NCI-H510A (cell line): ENCODE measurements at regions not wholly inside any gene's neighbourhood (a gene's known extent, or its start where the extent isn't known, plus 50 kb on each side); places are given as distances from the start of the nearest gene placed in this dataset.

Source experiments
- DNase-seq: peaks from one replicate; lab custom pipeline; 2025; lab: John Stamatoyannopoulos, UW

GRCh38 chr5:125011014-125011413 lies 264.6 kb upstream of the ZNF608 start:
- no peak for DNase-seq

GRCh38 chr5:125011419-125011818 lies 265.0 kb upstream of the ZNF608 start:
- DNase-seq: no peak

DNA sequence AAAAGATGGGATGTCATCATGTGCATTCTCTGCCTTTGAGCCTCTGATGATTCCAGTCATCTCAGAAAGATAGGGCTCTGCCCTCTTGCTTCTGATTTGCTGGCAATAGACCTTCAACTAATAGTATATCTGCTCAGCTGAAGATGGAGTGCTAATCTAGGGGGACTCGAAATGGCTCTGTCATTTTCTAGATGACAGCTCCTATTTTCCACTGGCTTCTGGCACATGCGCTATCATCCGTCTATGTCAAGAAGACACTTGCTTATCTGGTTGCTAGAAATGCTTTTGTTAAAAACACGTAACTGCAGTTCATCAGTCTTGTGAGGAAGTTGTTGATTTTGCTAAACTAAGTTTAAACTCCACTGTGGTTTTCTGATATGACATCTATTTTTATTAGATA lies 265.5 kb upstream of the ZNF608 start:
- no peak for DNase-seq

DNA sequence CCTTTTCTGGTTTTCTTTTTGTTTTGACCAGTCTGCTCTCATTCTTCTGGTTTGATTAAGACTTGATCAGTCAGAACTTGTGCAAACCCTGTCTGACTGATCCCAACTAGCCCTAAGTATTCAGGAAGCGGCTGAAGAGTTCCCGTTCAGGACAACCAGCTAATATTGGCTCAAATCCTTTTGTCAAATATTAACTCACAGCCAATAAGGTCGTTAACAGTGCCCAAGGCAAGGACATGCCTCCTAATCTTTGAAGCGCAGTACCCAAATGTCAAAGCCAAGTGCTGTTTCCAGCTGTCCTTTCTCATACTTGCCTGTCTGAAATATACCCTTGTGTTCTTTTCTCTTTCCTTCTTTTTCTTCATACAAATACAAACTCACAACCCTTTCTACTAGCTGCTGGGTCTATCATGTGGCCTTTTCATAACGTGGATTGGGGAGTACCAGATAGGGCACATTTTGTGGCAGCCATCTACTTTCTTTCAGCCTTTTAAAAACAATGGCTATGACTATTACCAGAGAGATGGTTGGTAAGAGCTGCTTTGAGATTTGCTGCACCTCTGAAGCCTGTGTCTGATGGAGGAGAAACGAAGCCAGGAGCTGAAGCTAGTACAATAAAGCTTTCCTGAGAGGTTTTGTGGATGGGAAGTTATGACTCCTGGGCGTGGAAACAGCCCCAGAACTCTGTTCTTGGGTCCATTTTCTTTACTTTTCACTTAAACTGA lies 266.4 kb upstream of the ZNF608 start:
- DNase-seq: no peak

- DNase-seq: no peak
Measured at GRCh38 chr5:125014202-125014601, 267.8 kb upstream of the ZNF608 start.

GRCh38 chr5:125017796-125018195 lies 271.4 kb upstream of the ZNF608 start:
- no peak for DNase-seq

DNA sequence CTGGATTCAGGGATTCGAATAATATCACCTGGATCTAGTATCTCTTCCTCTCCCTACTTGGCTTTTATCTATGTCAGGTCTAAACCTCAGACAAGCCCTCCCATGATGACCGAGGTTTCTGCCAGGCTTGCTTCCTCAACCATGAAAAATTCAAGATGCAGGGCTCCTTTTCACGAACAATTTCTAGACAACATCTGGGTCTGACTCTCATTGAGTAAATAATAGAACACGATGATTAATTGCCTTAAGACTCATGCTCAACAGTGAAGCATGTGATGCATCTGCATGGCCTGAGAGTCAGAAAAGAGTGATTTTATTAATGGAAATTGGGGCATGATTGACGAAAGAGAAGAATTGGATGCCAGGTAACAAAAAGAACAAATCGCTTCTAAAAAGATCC lies 277.2 kb upstream of the ZNF608 start:
- DNase-seq: no peak

GRCh38 chr5:125026867-125027731 lies 280.7 kb upstream of the ZNF608 start:
- peak; percentile 4 for DNase-seq

DNA sequence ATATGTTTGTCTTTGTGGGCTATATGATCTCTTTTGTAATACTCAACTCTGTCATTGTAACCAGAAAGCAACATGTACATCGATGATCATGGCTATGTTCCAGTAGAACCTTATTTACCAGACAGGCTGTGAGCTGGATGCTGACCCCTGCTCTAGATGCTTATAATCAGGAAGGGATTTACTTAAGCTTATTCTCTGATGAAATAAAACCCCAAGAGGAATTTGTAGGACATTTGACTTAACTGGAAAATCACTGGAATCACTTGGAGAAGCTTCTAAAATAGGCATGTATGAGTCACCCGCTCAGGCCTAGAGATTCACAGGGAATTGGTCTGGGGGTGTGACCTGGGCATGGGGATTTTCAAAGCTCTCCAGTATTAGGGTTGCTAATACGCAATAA lies 285.8 kb upstream of the ZNF608 start:
- no peak for DNase-seq

GRCh38 chr5:125033602-125034001 lies 287.2 kb upstream of the ZNF608 start:
- DNase-seq: no peak

GRCh38 chr5:125034331-125034730 lies 287.9 kb upstream of the ZNF608 start:
- no peak for DNase-seq

GRCh38 chr5:125036494-125036893 lies 290.1 kb upstream of the ZNF608 start:
- no peak for DNase-seq

DNA sequence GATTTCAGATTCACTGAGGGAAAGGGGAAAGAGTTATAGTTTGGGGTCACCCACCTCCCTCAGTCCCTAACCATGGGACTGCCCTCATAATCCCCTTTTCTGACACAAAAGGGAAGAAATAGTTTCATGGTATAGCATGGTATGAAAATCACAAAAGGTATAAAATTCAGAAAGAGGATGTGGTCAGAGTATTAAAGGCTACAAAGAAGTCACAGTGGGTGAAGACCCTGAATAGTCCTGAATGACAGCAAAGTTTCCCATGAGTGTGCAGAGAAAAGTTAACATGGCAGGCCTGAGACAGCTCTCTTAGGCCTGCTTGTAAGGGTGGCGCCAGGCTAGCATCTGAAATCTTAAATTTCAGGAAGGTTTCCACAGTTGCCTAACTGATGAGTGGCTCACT lies 290.6 kb upstream of the ZNF608 start:
- DNase-seq: no peak

- DNase-seq: no peak
Measured at GRCh38 chr5:125037530-125037929, 291.1 kb upstream of the ZNF608 start.

GRCh38 chr5:125038477-125038876 lies 292.0 kb upstream of the ZNF608 start:
- no peak for DNase-seq

DNA sequence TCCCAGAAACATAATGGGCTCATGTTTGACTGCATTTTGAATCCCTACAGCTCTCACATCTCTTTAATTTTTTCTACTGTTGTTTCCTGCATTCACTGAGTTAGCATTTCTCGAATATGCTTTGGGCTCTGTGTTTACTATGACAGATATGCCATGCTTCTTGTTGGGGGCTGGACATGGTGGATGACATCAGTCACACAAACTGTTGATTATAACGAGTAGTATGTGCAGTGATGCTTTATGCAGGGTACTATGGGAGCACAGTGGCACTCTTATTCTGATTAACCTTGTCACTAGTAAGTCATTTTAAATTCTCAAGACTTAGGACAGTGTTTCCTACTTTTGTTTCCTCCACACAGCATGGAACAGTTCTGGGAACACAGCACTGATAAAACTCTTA lies 295.4 kb upstream of the ZNF608 start:
- DNase-seq: no peak

- no peak for DNase-seq
Measured at GRCh38 chr5:125042261-125042890, 295.9 kb upstream of the ZNF608 start.

DNA sequence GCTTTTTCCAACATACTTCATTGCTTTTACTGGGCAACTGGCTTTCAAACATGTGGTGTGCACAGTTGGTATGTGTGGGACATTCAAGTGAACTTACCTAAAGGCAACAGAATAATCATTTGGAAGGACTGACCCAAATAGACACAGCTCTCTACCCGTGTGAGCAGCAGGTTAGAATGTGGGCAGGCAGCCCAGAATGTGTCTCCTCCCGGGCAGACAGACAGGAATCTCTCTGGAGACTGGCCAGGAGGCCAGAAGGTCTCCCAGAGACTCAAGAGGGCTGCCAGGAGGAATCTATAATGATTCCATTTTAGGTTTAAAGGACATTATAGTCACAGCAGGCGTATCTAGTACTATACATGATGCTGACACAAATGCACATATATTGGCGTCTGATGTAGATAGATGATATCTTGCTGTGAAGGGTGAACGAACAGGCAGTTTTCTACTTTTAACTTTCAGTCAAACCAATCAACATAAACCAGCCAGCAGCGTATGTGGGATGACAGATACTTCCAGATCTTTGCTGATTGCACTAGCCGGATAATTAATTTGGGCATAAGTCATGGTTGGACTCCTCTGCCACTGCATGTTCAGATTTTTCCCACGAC lies 297.4 kb upstream of the ZNF608 start:
- DNase-seq: no peak

DNA sequence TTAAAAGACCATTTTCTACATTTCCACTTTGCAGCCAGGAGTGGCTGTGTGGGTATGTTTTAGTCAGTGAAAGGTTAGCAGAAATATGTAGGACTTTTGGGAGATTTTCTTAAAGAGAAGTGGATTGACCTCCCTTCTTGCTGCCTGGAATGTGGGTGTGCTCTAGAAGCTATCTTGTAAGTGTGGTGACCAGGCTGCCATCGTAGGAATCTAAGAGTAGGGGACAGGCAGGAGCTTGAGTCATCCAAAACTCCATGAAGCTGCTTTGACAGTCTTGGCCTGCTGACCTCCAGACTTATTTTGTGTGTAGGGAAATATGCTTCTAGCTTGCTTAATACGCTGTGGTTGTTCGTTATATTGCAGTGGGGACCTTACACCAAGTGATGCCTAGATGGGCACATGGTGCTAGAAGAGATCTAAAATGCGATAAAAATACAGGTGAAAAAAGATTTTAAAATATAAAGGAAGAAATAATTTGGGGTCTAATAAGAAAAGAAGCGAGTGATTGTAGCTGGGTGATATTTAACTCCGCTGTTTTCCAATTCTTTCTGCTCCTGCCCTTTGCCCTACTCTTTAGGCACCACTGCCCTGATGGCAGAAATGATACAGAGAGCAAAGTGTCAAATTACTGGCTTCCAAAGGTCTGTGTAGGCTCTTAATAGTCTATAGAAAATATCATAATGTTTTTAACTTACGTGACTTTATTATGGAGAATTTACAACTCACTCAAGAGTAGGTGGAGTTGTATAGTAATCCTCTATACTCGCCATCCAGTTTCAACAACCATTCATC lies 298.2 kb upstream of the ZNF608 start:
- no peak for DNase-seq

DNA sequence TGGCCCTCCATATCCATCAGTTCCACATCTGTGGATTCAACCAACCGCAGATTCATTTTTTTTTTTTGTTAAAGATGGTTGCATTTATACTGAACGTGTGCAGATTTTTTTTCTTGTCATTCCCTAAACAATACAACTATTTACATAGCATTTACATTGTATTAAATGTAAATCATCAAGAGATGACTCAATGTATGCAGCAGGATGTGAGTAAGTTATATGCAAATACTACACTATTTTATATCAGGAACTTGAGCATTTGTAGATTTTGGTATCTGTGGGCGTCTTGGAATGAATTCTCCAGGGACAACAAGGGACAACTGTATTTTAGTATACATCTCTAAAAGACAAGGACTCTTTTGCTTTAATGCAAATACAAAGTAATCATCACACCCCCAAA lies 299.2 kb upstream of the ZNF608 start:
- DNase-seq: no peak

- no peak for DNase-seq
Measured at GRCh38 chr5:125046838-125047237, 300.4 kb upstream of the ZNF608 start.

- DNase-seq: no peak
Measured at GRCh38 chr5:125047871-125048270, 301.4 kb upstream of the ZNF608 start.
